H9 (cell line): ENCODE measurements at regions not wholly inside any gene's neighbourhood (a gene's known extent, or its start where the extent isn't known, plus 50 kb on each side); places are given as distances from the start of the nearest gene placed in this dataset.
A peak's percentile ranks its signal among the peaks of the same experiment; 100 is the strongest.

Source experiments
- DNase-seq: peaks from one replicate; pipeline ENCODE4 v3.0.0-alpha.2; 2017
- H2AFZ ChIP-seq: one replicate; pipeline ENCODE4 v1.6.1; 2013; ENCODE audit warnings: mild to moderate bottlenecking, low read length, control low read depth, moderate library complexity
- H2AK5ac ChIP-seq: 2 replicates; pipeline ENCODE4 v1.6.1; 2013; ENCODE audit warnings: low read length, control low read depth, mixed read lengths; ENCODE audit not compliant: insufficient read length
- H2BK120ac ChIP-seq: one replicate; pipeline ENCODE4 v1.6.1; 2013; ENCODE audit warnings: low read depth, mild to moderate bottlenecking, low read length, control low read depth, inconsistent platforms; ENCODE audit not compliant: poor library complexity, severe bottlenecking
- H2BK12ac ChIP-seq: 2 replicates; pipeline ENCODE4 v1.6.1; 2013; ENCODE audit warnings: low read length, control low read depth, mixed read lengths, low read depth; ENCODE audit not compliant: insufficient read length
- H2BK15ac ChIP-seq: 2 replicates; pipeline ENCODE4 v1.6.1; 2013; ENCODE audit warnings: low read depth, low read length, control low read depth
- H2BK20ac ChIP-seq: one replicate; pipeline ENCODE4 v1.6.1; 2013; ENCODE audit warnings: low read depth, mild to moderate bottlenecking, low read length, control low read depth, inconsistent platforms; ENCODE audit not compliant: poor library complexity, severe bottlenecking
- H2BK5ac ChIP-seq: 2 replicates; pipeline ENCODE4 v1.6.1; 2013; ENCODE audit warnings: low read length, control low read depth, mixed read lengths; ENCODE audit not compliant: insufficient read length
- H3K14ac ChIP-seq: 2 replicates; pipeline ENCODE4 v1.6.1; 2013; ENCODE audit warnings: low read length, control low read depth; ENCODE audit not compliant: insufficient read depth
- H3K18ac ChIP-seq: 2 replicates; pipeline ENCODE4 v1.6.1; 2013; ENCODE audit warnings: low read depth, mild to moderate bottlenecking, mixed read lengths, low read length, control low read depth; ENCODE audit not compliant: insufficient read length
- H3K23ac ChIP-seq: 2 replicates; pipeline ENCODE4 v1.6.1; 2013; ENCODE audit warnings: low read length, control low read depth, mixed read lengths, low read depth; ENCODE audit not compliant: insufficient read length
- H3K23me2 ChIP-seq: 2 replicates; pipeline ENCODE4 v1.6.1; 2013; ENCODE audit warnings: low read depth, mild to moderate bottlenecking, mixed read lengths, low read length, control low read depth; ENCODE audit not compliant: insufficient read length, poor library complexity, severe bottlenecking
- H3K27ac ChIP-seq: 2 replicates; pipeline ENCODE4 v1.5.1; 2013; ENCODE audit warnings: low read length, control low read depth, mixed read lengths, low read depth; ENCODE audit not compliant: insufficient read length
- H3K27me3 ChIP-seq: 2 replicates; pipeline ENCODE4 v1.6.1; 2013; ENCODE audit warnings: low read length, control low read depth, inconsistent platforms; ENCODE audit not compliant: insufficient read depth
- H3K4ac ChIP-seq: 2 replicates; pipeline ENCODE4 v1.6.1; 2013; ENCODE audit warnings: low read depth, mild to moderate bottlenecking, control low read depth, inconsistent platforms, low read length, moderate library complexity
- H3K4me1 ChIP-seq: 2 replicates; pipeline ENCODE4 v1.6.1; 2013; ENCODE audit warnings: low read length, control low read depth, inconsistent platforms; ENCODE audit not compliant: insufficient read depth
- H3K4me2 ChIP-seq: 2 replicates; pipeline ENCODE4 v1.6.1; 2013; ENCODE audit warnings: low read length, control low read depth, mixed read lengths; ENCODE audit not compliant: insufficient read length, insufficient read depth
- H3K56ac ChIP-seq: 2 replicates; pipeline ENCODE4 v1.6.1; 2013; ENCODE audit warnings: low read depth, mild to moderate bottlenecking, mixed read lengths, low read length, control low read depth; ENCODE audit not compliant: insufficient read length
- H3K79me1 ChIP-seq: 2 replicates; pipeline ENCODE4 v1.6.1; 2013; ENCODE audit warnings: low read depth, mild to moderate bottlenecking, moderate library complexity, low read length, control low read depth, inconsistent platforms; ENCODE audit not compliant: insufficient read depth, poor library complexity, severe bottlenecking
- H3K79me2 ChIP-seq: 2 replicates; pipeline ENCODE4 v1.6.1; 2013; ENCODE audit warnings: low read length, control low read depth, inconsistent platforms; ENCODE audit not compliant: insufficient read depth
- H3K9ac ChIP-seq: 2 replicates; pipeline ENCODE4 v1.6.1; 2013; ENCODE audit warnings: low read length, control low read depth, mixed read lengths; ENCODE audit not compliant: insufficient read length; ENCODE audit errors: extremely low read depth
- H3K9me3 ChIP-seq: one replicate; pipeline ENCODE4 v1.6.1; 2013; ENCODE audit warnings: low read depth, low read length, inconsistent platforms; ENCODE audit not compliant: control insufficient read depth
- H3T11ph ChIP-seq: one replicate; pipeline ENCODE4 v1.6.1; 2013; ENCODE audit warnings: mild to moderate bottlenecking, low read length, control low read depth, inconsistent platforms
- H4K20me1 ChIP-seq: one replicate; pipeline ENCODE4 v1.6.1; 2013; ENCODE audit not compliant: control insufficient read depth, insufficient read length, insufficient read depth
- H4K5ac ChIP-seq: 2 replicates; pipeline ENCODE4 v1.6.1; 2013; ENCODE audit warnings: low read depth, mild to moderate bottlenecking, mixed read lengths, low read length, control low read depth; ENCODE audit not compliant: insufficient read length
- H4K8ac ChIP-seq: replicated peaks from 2 replicates; pipeline ENCODE4 v1.6.1; 2013; ENCODE audit warnings: low read length, control low read depth, mixed read lengths, low read depth; ENCODE audit not compliant: insufficient read length
- H4K91ac ChIP-seq: 2 replicates; pipeline ENCODE4 v1.6.1; 2013; ENCODE audit warnings: low read depth, mild to moderate bottlenecking, moderate library complexity, mixed read lengths, low read length, control low read depth; ENCODE audit not compliant: insufficient read length
- H3K27ac Mint-ChIP-seq, 3 experiments: 2 replicates in 2 of 3; 3 replicates in 1 of 3; pipeline ENCODE4 v1.8.0; 2020 to 2021; ENCODE audit warnings: mixed read lengths in 3 of 3, mild to moderate bottlenecking in 1 of 3, moderate library complexity in 1 of 3
- H3K27me3 Mint-ChIP-seq: 2 replicates; pipeline ENCODE4 v1.8.0; 2021; ENCODE audit warnings: low read depth, mild to moderate bottlenecking, moderate library complexity, mixed read lengths
- H3K36me3 Mint-ChIP-seq, 3 experiments: 2 replicates in 2 of 3; 3 replicates in 1 of 3; pipeline ENCODE4 v1.8.0; 2020 to 2021; ENCODE audit warnings: low read depth in 3 of 3, mixed read lengths in 3 of 3; ENCODE audit not compliant: insufficient read depth in 1 of 3
- H3K4me1 Mint-ChIP-seq, 2 experiments: 2 replicates each; pipeline ENCODE4 v1.8.0; 2020; ENCODE audit warnings: mixed read lengths in 2 of 2
- H3K4me3 Mint-ChIP-seq, 2 experiments: 2 replicates in 1 of 2; 3 replicates in 1 of 2; pipeline ENCODE4 v1.8.0; 2020 to 2021; ENCODE audit warnings: mild to moderate bottlenecking in 2 of 2, mixed read lengths in 2 of 2, moderate library complexity in 1 of 2
- H3K9me3 Mint-ChIP-seq, 2 experiments: 2 replicates in 1 of 2; 3 replicates in 1 of 2; pipeline ENCODE4 v1.8.0; 2020; ENCODE audit warnings: mild to moderate bottlenecking in 2 of 2, mixed read lengths in 2 of 2, moderate library complexity in 1 of 2
- WGBS: extraction: QIAGEN DNeasy Blood & Tissue Kit; methylation state at CpG from one replicate; pipeline ENCODE4 v1.1.7; 2013; ENCODE audit warnings: missing lambda C conversion rate, low lambda C conversion rate, mixed read lengths; ENCODE audit not compliant: insufficient read length; ENCODE audit errors: extremely low coverage; 5-methylcytosine and 5-hydroxymethylcytosine counted together
- TF ChIP-seq, protein P1 (sequence below): fragments of 200-600 bp; sonication (generic); conservative IDR thresholded peaks from 3 replicates; pipeline ENCODE4 v1.8.0; 2021; ENCODE audit warnings: antibody characterized with exemption, mild to moderate bottlenecking

- H3K36me3 Mint-ChIP-seq: peaks cover 0 to 14% (median 7%) of the 10 kb centered on the region in 3 experiments; a peak in 3 of 7 replicates
- Histone ChIP-seq H4K91ac (no peak overlapping the region), H3K9ac (no peak overlapping the region), H3K4ac (no peak overlapping the region), H3K27me3 (no peaks in the 10 kb centered on the region), H3K23ac (no peak overlapping the region), H2BK15ac (no peak overlapping the region), H3K14ac (no peak overlapping the region), H2AFZ (no peak overlapping the region), H2BK12ac (no peak overlapping the region), H4K5ac (no peak overlapping the region), H3K4me1 (no peaks in the 10 kb centered on the region), H2BK120ac (no peak overlapping the region), H2BK20ac (no peak overlapping the region), H2BK5ac (no peak overlapping the region), H4K8ac (no peak overlapping the region), H3K23me2 (no peaks in the 10 kb centered on the region), H3K79me2 (no peaks in the 10 kb centered on the region), H4K20me1 (no peaks in the 10 kb centered on the region), H3K18ac (no peak overlapping the region), H3K9me3 (no peaks in the 10 kb centered on the region), H3K79me1 (no peaks in the 10 kb centered on the region), H2AK5ac (no peak overlapping the region), H3K56ac (no peak overlapping the region), H3K4me2 (no peak overlapping the region), H3T11ph (no peak overlapping the region), H3K27ac (no peak overlapping the region)
- H3K27me3 Mint-ChIP-seq: peaks cover 14% of the 10 kb centered on the region
- peaks cover 14% of the 10 kb centered on the region in 2 experiments; a peak in 2 of 4 replicates for H3K4me1 Mint-ChIP-seq
- no CpG with 5 or more reads among the region's 7 CpGs for WGBS
- H3K4me3 Mint-ChIP-seq: no peak overlapping the region
- DNase-seq: peak; percentile 15
- TF ChIP-seq, protein P1, sequence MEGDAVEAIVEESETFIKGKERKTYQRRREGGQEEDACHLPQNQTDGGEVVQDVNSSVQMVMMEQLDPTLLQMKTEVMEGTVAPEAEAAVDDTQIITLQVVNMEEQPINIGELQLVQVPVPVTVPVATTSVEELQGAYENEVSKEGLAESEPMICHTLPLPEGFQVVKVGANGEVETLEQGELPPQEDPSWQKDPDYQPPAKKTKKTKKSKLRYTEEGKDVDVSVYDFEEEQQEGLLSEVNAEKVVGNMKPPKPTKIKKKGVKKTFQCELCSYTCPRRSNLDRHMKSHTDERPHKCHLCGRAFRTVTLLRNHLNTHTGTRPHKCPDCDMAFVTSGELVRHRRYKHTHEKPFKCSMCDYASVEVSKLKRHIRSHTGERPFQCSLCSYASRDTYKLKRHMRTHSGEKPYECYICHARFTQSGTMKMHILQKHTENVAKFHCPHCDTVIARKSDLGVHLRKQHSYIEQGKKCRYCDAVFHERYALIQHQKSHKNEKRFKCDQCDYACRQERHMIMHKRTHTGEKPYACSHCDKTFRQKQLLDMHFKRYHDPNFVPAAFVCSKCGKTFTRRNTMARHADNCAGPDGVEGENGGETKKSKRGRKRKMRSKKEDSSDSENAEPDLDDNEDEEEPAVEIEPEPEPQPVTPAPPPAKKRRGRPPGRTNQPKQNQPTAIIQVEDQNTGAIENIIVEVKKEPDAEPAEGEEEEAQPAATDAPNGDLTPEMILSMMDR: no peak
- H3K27ac Mint-ChIP-seq: no peak overlapping the region
- H3K9me3 Mint-ChIP-seq: peaks cover 20 to 23% of the 10 kb centered on the region in 2 experiments
Observed at GRCh38 chr6:170116636-170117035, 174.2 kb downstream of the DLL1 start.
